Putamen (tissue), 1 donor: ENCODE measurements at regions not wholly inside any gene's neighbourhood (a gene's known extent, or its start where the extent isn't known, plus 50 kb on each side); places are given as distances from the start of the nearest gene placed in this dataset.
"Not testable (repeated sequence)": the region's sequence is repeated elsewhere in the genome, so short reads cannot be mapped to it uniquely, and the experiment has no call there.

Source experiments
- DNase-seq: peaks from one replicate; pipeline ENCODE4 v3.0.0-alpha.2; 2016; ENCODE audit warnings: low spot score

DNA sequence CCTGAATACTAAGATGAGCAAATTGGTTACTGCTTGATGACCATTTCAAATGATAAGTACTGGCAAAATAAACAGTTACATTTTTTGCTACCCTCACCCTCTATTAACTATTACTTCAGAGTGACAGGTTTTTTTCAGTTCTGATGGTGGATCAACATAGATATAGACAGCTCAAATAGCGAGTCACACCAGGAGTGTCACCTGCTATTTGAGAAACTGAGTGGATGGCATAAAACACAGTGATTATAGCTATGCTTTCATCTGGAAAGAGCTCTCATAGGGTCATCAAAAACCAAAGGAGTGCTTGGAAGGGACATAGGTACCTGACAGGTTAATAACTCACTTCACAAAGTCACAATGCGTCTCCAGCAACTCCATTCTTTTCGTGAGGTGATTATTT, 244.5 kb upstream of the C9orf72 start:
- DNase-seq: no peak

DNA sequence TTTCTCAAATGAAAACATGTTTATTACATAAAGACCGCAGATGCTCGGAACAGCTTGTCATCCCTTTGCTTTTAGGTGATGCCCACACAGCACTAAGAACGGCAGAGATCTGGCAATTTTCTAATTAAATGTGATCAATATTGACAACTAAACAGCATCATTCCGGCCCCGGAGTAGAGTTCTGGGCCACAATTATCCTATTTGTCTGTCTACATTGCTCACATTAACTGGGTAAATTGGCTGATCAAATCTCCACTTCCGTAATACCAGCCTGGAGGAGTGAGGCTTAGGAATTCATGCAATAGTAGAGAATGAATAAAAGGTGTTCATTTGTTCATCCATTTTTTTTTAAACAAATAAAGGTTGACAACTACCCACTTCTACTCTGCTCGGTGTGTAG, 245.1 kb upstream of the C9orf72 start:
- no peak for DNase-seq

DNA sequence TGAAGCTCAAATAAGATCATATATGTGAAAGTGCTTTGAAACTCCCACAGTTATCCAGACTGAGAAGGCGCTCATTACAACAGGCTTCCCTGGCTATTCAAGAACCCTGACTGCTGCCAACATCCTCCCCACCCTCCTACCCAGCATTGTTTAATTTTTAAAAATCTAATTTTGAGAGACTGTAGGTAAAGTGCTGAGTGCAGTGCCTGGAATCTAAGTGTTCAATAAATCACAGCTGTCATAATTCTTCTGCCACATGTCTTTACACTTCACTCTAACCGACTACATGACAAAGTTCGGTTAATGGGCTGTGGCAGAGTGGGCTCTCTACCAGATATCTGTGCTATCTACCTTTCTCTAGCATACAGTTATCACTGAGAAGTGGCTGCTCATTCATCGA, 255.6 kb upstream of the C9orf72 start:
- DNase-seq: no peak

DNA sequence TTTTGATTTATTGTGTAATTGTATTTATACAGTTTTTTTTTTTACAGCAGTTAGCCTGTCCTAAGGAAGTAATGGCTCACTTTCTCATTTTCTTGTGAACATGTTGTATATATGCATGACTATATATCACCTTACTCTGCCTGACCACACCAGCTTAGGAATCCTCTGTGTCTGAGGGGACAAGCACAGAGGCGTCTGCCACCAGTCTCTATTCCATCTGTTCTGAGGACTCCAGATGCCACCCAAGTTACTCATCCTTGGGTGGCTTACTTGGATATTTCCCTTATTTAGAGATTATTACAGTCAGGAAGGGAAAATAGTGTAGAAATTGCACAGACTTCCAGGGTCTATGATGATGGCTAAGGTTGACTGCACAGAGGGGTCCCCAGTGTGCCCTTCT, 256.3 kb upstream of the C9orf72 start:
- no peak for DNase-seq

DNA sequence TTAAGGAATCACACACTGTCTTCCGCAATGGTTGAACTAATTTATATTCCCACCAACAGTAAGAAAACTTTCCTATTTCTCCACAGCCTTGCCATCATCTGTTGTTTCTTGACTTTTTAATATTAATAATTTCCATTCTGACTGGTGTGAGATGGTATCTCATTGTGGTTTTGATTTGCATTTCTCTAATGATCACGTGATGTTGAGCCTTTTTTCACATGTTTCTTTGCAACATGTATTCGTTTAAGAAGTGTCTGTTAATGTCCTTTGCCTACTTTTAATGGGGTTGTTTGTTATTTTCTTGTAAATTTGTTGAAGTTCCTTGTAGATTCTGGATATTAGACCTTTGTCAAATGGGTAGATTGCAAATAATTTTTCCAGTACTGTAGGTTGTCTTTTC, 258.8 kb upstream of the C9orf72 start:
- not testable (repeated sequence) for DNase-seq

DNA sequence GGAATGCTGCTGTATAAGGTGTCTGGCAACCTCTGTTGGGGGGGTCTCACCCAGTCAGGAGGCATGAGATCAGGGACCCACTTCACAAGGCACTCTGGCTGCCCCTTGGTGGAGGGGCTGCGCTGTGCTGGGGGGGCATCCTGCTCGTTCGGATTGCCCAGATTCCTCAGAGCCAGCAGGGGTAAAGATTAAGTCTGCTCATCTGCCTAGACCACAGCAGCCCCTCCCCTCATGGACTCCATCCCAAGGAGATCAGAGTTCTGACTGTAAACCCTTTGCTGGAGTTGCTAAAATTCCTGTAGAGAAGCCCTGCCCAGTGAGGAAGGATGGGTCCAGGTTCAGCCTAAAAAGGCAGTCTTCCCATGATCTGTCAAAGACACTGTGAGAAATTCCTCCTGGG, 262.0 kb upstream of the C9orf72 start:
- DNase-seq: no peak

GRCh38 chr9:27835746-27836145, 262.5 kb upstream of the C9orf72 start:
- no peak for DNase-seq

DNA sequence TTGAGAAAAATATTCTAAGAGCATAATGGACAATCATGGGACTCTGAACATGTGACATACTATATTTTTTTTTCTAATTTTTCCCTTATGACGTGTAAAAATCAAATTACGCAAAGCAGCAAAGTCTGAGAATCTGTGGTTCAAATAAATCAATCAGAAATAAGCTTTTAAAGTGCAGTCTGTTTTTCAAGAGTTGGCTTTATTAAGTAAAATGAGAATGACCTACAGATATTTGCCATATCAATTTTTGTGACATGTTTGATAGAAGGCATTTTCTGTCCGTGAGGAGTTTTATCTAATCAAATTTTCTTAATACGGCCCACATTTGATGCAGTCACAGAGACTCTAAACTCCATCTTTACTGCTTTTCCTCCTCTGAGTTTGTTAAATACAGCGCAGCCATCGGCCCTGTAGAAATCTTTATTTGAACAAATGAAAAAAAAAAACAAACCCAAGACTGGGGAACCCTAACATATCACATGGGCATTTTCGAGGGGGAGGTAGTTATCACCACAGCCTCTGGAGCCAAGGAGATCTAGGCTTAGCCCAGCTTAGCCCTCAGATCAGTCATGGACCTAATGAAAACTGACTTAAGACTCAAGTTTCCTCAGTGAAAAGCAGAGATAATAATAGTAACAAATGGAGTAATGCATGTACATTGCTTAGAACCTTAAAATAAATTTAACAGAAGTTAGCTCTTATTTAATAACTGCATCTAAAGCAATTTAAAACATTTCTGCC, 263.6 kb upstream of the C9orf72 start:
- DNase-seq: no peak

DNA sequence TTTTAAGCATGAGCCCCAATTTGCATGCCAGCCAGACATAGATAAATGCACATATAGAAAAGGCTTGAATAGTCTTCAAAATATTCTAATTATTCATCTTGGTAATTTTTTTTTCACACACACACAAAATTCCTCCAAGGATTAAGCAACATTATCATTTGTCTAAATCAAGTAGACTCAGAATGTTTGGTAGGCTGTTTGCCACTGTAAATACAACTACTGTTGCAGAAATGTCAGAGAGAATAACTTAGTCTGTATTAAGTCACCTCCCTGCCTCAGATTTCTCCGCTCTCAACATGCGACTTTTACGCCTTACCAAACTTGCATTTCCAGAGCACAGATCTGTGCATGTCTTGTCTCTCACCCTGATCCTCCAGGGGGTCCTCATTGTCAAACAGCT, 265.6 kb upstream of the C9orf72 start:
- no peak for DNase-seq

DNA sequence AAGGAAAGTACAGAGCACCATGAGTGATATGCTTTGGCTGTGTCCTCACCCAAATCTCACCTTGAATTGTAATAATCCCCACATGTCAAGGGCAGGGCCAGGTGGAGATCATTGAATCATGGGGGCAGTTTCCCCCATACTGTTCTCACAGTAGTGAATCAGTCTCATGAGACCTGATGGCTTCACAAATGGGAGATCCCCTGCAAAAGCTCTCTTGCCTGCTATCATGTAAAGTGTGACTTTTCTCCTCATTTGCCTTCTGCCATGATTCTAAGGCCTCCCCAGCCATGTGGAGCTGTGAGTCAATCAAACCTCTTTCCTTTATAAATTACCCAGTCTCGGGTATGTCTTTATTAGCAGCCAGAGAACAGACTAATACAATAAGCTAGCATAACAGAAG, 266.5 kb upstream of the C9orf72 start:
- not testable (repeated sequence) for DNase-seq

- no peak for DNase-seq
These were observed 271.5 kb upstream of the C9orf72 start for GRCh38 chr9:27844797-27845196.

DNA sequence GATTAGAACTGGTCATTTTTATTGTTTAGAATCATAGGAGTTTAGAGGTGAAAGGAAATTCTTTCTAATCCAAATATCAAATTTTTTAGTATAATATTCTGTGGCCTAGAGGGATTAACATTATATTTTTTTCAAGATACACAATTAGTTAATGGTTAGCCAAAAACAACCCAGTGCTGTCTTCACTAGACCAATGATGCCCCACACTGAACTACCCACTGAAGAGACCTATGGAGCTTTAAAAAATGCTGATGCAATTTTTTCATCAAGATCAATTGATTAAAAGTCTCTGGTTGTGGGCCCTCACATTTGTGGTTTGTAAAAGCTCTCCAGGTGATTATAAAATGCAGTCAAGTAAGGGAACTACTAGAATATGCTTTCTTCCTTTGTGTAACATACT, 274.1 kb upstream of the C9orf72 start:
- DNase-seq: no peak

- DNase-seq: no peak
These were observed 274.5 kb upstream of the C9orf72 start for GRCh38 chr9:27847818-27848217.

GRCh38 chr9:27848315-27848714, 275.0 kb upstream of the C9orf72 start:
- DNase-seq: no peak

DNA sequence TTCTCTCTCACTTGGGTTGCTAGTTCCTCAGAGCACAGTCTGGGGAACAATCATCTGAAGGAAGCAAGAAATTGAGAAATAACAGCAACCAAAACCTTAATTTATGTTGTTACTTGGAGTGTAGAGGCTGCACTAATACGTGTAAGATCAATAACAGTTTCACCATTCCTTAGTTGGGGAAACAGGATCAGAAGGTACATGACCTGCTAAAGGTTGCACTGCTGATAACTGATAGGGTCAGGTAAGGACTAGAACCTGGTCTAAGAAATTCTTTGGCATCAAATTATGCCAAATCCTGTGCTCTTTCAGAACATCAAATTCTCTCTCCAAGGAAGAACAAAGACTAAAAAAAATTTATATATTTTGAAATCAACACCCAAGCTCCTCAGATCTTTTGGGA, 278.6 kb upstream of the C9orf72 start:
- DNase-seq: no peak

GRCh38 chr9:27853529-27853928, 280.2 kb upstream of the C9orf72 start:
- DNase-seq: no peak

DNA sequence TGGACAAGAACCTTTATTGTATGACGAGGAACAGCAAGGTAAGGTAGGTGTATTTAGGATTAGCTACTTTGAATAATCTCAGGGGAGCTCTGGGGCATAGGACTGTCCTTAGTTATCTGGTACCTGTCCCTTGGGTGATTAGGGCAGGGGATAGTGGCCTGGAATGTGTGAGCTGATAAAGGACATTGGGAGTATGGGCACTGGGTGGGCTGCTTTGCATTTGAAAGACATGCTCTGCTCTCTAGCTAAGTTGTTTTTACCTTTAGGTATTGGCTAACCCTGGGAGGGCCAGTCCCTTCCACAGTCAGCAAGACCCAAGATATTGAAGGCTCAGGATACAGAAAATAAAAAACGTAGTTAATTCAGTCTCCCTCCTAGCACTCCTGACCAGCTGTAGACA, 282.8 kb upstream of the C9orf72 start:
- DNase-seq: no peak

DNA sequence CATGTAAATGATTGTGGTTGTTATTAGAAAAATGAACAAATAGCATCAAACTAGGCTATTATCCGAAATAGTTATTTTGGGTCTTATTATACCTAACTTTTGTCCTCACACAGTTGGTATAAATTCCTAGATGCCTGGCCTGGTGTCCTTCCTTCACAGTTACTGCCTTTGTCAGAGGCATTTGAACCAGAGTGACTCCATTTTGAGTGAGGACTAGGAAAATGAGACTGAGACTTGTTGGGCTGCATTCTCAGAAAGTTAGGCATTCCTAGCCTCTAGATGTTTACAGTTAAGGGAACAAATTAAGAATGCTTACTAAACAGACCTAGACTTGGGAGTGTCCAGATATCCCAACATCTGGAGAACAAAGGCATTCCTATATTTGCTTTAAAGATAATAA, 283.5 kb upstream of the C9orf72 start:
- DNase-seq: no peak

- DNase-seq: no peak
These were observed 288.6 kb upstream of the C9orf72 start for GRCh38 chr9:27861887-27862286.

GRCh38 chr9:27864644-27865438, 291.6 kb upstream of the C9orf72 start:
- DNase-seq: no peak

GRCh38 chr9:27866741-27867140, 293.5 kb upstream of the C9orf72 start:
- no peak for DNase-seq

- DNase-seq: no peak
These were observed 297.1 kb upstream of the C9orf72 start for GRCh38 chr9:27870404-27870803.

DNA sequence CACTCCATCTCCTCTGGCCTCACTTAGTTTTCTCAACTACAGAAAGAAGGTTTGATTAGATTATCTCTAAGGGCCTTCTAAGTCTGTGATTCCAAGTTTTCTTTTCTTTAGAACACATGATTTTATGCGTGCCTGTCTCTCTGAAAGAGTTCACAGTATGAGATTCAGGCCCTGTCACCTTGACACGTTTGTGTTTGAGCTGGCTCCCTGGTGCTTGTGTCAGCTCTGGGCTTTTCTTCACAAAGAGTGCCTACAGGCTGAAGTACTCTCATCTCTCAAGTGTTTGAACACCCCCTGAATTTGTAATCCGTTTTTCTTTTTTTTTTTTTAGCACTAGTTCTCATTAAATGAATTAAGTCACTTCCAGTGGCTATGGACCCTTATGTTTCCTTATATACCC, 306.9 kb upstream of the C9orf72 start:
- DNase-seq: no peak

- DNase-seq: no peak
These were observed 307.4 kb upstream of the C9orf72 start for GRCh38 chr9:27880635-27881034.
